Prostate gland (tissue), 2 donors: ENCODE measurements at regions not wholly inside any gene's neighbourhood (a gene's known extent, or its start where the extent isn't known, plus 50 kb on each side); places are given as distances from the start of the nearest gene placed in this dataset.

Experiments
- POLR2A ChIP-seq: fragments of 450-650 bp; IDR thresholded peaks from one replicate; pipeline ENCODE4 v1.6.1; 2016; ENCODE audit warnings: antibody characterized with exemption, mild to moderate bottlenecking
- POLR2AphosphoS5 ChIP-seq: sonication (generic); formaldehyde crosslinking; IDR thresholded peaks from one replicate; pipeline ENCODE4 v1.6.1; 2017; ENCODE audit warnings: antibody characterized with exemption
- TF ChIP-seq, protein P1 (sequence below), 4 experiments: fragments of 200-600 bp in 2 of 4; fragments of 450-650 bp in 2 of 4; sonication (generic) in 2 of 4; IDR thresholded peaks; 1 replicate in 3 of 4; 2 replicates in 1 of 4; pipeline ENCODE4 v1.5.1; 2016 to 2019; ENCODE audit warnings: antibody characterized with exemption in 4 of 4, mild to moderate bottlenecking in 2 of 4, moderate library complexity in 2 of 4

DNA sequence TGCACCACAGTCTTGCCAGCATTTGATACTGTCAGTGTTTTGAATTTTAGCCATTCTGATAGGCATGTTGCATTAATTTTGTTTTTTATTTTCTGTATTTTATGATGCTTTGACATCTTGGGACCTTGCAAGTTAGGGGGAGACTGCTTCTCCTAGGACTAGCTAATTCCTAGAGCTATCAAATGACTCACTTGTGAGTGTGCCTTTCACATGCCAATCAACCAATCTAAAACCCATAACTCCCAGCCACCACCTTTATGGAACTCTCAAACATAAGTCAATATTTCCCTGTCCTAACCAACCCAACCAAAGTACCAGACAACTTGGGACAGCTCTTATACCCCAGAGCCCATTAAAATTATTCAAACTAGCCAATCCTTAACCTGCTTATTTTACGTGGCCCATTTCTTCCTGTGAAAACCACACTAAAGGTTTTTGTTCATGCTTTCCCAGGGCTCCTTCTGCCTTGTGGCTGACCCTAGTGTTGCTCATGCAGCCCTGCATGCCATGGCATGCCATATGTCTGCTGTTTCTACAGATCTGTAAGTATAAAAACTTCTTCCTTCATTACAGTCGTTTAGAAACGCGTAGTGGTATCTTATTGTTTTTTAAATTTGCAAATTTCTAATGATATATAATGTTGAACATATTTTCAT, 230.1 kb downstream of the GPD2 start:
- TF ChIP-seq, protein P1, sequence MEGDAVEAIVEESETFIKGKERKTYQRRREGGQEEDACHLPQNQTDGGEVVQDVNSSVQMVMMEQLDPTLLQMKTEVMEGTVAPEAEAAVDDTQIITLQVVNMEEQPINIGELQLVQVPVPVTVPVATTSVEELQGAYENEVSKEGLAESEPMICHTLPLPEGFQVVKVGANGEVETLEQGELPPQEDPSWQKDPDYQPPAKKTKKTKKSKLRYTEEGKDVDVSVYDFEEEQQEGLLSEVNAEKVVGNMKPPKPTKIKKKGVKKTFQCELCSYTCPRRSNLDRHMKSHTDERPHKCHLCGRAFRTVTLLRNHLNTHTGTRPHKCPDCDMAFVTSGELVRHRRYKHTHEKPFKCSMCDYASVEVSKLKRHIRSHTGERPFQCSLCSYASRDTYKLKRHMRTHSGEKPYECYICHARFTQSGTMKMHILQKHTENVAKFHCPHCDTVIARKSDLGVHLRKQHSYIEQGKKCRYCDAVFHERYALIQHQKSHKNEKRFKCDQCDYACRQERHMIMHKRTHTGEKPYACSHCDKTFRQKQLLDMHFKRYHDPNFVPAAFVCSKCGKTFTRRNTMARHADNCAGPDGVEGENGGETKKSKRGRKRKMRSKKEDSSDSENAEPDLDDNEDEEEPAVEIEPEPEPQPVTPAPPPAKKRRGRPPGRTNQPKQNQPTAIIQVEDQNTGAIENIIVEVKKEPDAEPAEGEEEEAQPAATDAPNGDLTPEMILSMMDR (IDR thresholded peaks at IDR 0.05), result no peak
- no peak for TF ChIP-seq POLR2AphosphoS5
- no peak for TF ChIP-seq POLR2A
